ENCODE measurements at regions not wholly inside any gene's neighbourhood (a gene's known extent, or its start where the extent isn't known, plus 50 kb on each side); places are given as distances from the start of the nearest gene placed in this dataset.

DNA sequence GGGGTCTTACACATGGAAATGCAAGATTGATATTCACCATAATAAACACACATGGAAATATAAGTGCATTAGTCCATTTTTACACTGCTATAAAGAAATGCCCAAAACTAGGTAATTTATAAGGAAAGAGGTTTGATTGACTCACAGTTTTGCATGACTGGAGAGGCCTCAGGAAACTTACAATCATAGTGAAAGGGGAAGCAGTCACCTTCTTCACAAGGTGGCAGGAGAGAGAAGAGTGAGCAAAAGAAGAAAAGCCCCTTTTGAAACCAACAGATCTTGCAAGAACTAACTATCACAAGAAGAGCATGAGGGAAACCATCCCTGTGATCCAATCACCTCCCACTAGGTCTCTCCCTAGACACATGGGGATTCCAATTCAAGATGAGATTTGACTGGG is 111.7 kb upstream of the TP63 start:
- Histone ChIP-seq H3K4me1 (no peaks in the 10 kb centered on the region), H3K4me3 (no peak overlapping the region), H3K36me3 (no peaks in the 10 kb centered on the region), H3K27ac (no peak overlapping the region), H3K27me3 (replicated peaks in 1 of 7) (no peaks in the 10 kb centered on the region), H3K9me3 (peaks cover 3 to 33% (median 28%) of the 10 kb centered on the region in 8 donors)
- no peak for DNase-seq
- TF ChIP-seq POLR2AphosphoS5 (IDR thresholded peaks at IDR 0.05) = no peak
- no peak for TF ChIP-seq POLR2A (IDR thresholded peaks at IDR 0.05)
- TF ChIP-seq CTCF (IDR thresholded peaks at IDR 0.05 in 8 of 11, conservative IDR thresholded peaks at IDR 0.05 in 3 of 11) = no peak
- intact Hi-C loops (cut with DNase I; ENCODE audit: low total_unique reads) = no loop called here

DNA sequence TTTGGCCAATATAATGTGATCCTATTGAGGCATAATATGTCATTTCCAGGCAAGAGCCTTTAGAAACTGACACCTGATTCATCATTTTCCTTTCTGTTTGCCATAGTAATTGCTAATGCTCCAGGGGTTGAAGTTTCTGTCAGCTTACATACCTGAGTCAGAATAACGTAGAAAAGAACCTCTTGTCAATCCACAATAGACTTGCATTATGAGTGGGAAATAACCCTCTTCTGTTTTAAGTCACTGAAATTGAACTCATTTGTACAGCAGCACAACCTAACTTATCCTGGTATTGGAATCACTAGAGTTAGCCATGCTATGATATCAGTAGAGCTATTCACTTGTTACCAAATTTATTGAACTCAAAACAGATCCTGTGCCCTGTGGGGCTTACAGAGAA is 101.7 kb upstream of the TP63 start:
- Histone ChIP-seq H3K27me3 (replicated peaks in 1 of 7) (no peaks in the 10 kb centered on the region), H3K4me3 (no peak overlapping the region), H3K9me3 (peaks cover 0 to 17% (median 10%) of the 10 kb centered on the region in 8 donors), H3K27ac (no peak overlapping the region), H3K36me3 (no peaks in the 10 kb centered on the region), H3K4me1 (no peaks in the 10 kb centered on the region)
- 70 to 87% (median 77%) methylated on average over 1 of the region's 1 CpG for WGBS, 5 donors
- intact Hi-C loops (cut with DNase I; ENCODE audit: low total_unique reads) = no loop called here
- TF ChIP-seq POLR2A (IDR thresholded peaks at IDR 0.05) (no peak), CTCF (IDR thresholded peaks at IDR 0.05 in 8 of 11, conservative IDR thresholded peaks at IDR 0.05 in 3 of 11) (no peak), POLR2AphosphoS5 (IDR thresholded peaks at IDR 0.05) (no peak)
- DNase-seq = no peak

DNA sequence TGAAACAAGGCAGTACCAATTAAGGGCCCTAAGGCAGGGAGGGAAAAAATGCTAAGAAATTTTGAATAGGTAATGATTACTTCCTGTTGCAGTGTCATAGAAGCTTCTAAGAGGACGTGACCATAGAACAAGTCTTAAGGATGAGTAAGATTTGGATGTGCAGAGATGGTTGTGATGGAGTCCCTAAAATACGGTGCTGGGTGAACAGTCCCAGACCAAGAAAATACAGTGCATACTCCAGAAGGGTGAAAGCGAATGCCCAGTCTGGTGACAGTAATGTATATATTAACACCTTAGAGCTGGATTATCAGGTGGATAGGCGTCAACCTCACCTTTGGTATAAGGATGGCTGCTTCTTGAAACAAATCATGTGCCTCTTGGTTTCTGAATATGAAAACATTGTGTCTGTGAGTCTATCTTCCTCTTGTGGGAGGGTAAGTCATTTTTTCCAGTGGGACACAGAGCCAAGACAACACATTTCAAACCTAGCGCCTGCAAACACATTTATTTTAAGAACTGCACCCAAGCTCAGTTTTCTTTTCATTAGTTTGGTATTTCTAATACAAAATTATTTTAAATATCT is 101.2 kb upstream of the TP63 start:
- TF ChIP-seq POLR2A (IDR thresholded peaks at IDR 0.05) (no peak), POLR2AphosphoS5 (IDR thresholded peaks at IDR 0.05) (no peak), CTCF (IDR thresholded peaks at IDR 0.05 in 8 of 11, conservative IDR thresholded peaks at IDR 0.05 in 3 of 11) (no peak)
- no peaks in the 10 kb centered on the region for H3K27me3 ChIP-seq (replicated peaks in 1 of 7)
- intact Hi-C loops (cut with DNase I; ENCODE audit: low total_unique reads) = no loop called here
- no peaks in the 10 kb centered on the region for H3K36me3 ChIP-seq
- no peak overlapping the region for H3K27ac ChIP-seq
- peaks cover 0 to 17% (median 10%) of the 10 kb centered on the region in 8 donors for H3K9me3 ChIP-seq
- no peak overlapping the region for H3K4me3 ChIP-seq
- no peak for DNase-seq
- H3K4me1 ChIP-seq = no peaks in the 10 kb centered on the region
- whole genome bisulfite sequencing, 5 donors = 82 to 87% (median 86%) methylated on average over 5 of the region's 5 CpGs

DNA sequence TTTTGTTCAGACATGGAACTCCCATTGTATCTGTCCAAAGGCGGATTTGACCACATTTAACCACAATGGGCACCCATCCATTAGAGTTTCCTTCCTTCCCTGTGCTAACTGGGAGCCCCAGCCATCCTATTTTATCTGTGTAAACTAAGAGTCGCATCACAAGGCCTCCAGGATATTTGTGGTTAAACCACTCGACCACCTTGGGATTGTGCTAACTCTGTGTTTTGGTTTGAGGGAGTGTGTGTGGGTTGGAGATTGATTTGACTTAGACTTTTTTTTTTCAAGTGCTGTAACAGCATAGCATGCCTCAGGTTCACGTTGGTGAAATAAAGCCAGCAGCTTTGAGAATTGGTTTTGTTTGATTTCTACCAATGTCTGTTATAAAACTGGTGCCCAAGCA is 100.4 kb upstream of the TP63 start:
- TF ChIP-seq POLR2AphosphoS5 (IDR thresholded peaks at IDR 0.05) (no peak), CTCF (IDR thresholded peaks at IDR 0.05 in 8 of 11, conservative IDR thresholded peaks at IDR 0.05 in 3 of 11) (no peak), POLR2A (IDR thresholded peaks at IDR 0.05) (no peak)
- peaks cover 0 to 12% (median 4%) of the 10 kb centered on the region in 8 donors for H3K9me3 ChIP-seq
- intact Hi-C loops (cut with DNase I; ENCODE audit: low total_unique reads) = no loop called here
- H3K27me3 ChIP-seq (replicated peaks in 1 of 7) = no peaks in the 10 kb centered on the region
- DNase-seq = no peak
- H3K27ac ChIP-seq = no peak overlapping the region
- H3K36me3 ChIP-seq = no peaks in the 10 kb centered on the region
- 15 to 26% (median 24%) methylated on average over 4 of the region's 4 CpGs for WGBS, 5 donors
- H3K4me1 ChIP-seq = no peaks in the 10 kb centered on the region
- no peak overlapping the region for H3K4me3 ChIP-seq
